Cardiac fibroblast (primary cell): ENCODE measurements at regions not wholly inside any gene's neighbourhood (a gene's known extent, or its start where the extent isn't known, plus 50 kb on each side); places are given as distances from the start of the nearest gene placed in this dataset.
"Not testable (repeated sequence)": the region's sequence is repeated elsewhere in the genome, so short reads cannot be mapped to it uniquely, and the experiment has no call there.

ENCODE experiments used
- DNase-seq, 2 donors: peaks; one replicate each; pipeline versions ENCODE4 v3.0.0 to v3.0.0-alpha.2; 2010; ENCODE audit warnings: low read depth in 2 of 2
- H3K4me3 ChIP-seq, 2 donors: replicated peaks in 1 of 2; 1 replicate in 1 of 2; 2 replicates in 1 of 2; pipeline ENCODE4 v1.5.1; 2011; ENCODE audit warnings: low read depth in 2 of 2, low read length in 2 of 2, mild to moderate bottlenecking in 2 of 2, moderate library complexity in 1 of 2
- TF ChIP-seq, protein P1 (sequence below): IDR thresholded peaks from one replicate; pipeline ENCODE4 v1.5.1; 2011; ENCODE audit warnings: low read depth, mild to moderate bottlenecking, low read length, inconsistent platforms

DNA sequence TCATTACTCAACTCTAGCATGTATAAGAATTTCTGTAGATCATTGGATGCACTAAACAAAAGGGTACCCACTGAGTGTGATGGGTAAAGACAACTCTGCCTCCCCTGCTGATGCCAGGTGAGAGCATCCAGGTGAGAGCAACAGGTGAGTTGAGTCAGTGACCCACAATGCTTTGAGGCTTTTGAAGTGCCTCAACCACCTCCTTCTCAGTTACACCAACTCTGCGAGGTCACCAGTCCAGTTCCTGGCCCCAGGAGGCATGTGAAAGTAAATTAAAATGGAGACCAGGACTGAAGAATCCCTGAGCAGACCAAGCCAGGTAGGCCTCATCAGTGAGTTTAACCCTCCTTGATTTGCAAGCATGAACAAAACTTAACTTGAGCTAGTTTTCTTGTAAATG is 505.8 kb downstream of the EBF1 start:
- H3K4me3 ChIP-seq = no peak overlapping the region
- TF ChIP-seq, protein P1, sequence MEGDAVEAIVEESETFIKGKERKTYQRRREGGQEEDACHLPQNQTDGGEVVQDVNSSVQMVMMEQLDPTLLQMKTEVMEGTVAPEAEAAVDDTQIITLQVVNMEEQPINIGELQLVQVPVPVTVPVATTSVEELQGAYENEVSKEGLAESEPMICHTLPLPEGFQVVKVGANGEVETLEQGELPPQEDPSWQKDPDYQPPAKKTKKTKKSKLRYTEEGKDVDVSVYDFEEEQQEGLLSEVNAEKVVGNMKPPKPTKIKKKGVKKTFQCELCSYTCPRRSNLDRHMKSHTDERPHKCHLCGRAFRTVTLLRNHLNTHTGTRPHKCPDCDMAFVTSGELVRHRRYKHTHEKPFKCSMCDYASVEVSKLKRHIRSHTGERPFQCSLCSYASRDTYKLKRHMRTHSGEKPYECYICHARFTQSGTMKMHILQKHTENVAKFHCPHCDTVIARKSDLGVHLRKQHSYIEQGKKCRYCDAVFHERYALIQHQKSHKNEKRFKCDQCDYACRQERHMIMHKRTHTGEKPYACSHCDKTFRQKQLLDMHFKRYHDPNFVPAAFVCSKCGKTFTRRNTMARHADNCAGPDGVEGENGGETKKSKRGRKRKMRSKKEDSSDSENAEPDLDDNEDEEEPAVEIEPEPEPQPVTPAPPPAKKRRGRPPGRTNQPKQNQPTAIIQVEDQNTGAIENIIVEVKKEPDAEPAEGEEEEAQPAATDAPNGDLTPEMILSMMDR = no peak
- no peak for DNase-seq

DNA sequence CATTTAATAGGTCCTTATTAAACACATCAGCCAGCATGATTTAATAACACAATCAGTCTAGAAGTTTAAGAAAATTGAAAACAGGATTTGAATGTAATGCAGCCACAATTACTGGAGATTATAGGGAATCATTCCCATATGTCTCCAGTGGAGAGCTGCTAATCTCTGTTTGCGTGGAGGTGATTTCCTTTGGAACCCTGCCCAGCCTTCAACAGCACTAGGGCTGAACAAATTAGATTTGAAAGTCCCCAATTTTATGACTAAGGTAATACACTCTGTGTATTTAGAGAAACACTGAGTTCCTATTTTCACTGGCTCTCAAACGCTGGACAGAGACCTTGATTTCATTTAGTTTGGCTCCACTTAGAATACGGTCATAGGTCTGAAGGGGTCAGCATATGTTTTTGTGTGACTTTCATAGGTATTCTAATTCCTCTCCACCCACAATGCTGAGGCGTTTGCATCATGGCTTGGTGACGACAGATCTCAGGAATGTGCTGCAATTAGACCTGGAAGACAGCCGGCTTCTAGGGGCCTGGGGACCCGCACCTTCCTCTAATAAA is 508.3 kb downstream of the EBF1 start:
- DNase-seq = peak; percentile 22 to 48
- H3K4me3 ChIP-seq = no peak overlapping the region
- TF ChIP-seq, protein P1 = no peak

DNA sequence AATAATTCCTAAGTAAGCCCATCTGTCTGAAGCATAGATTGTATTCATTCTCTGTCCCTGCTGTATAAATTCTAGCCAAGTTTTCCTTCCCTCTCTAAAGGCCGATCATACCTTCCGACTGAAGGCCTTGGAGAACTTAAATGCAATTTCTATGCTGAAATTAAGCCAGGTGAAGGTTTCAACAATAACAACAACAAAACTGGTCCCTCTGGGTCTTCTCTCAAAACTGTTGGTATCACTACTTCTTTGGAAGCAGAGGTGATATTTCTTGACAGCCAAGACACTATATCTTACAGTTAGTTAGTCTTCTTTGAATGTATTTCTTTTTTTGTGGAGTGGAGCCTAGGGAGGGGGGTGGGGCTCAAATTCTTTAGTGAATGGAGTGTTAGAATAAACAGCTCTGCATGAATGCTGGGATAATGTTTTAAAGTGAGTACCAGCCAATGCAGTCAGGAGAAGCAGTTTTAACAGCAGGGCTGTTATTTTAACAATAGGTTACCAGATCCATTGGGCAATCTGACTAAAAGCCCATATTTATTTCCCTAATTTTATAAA is 508.9 kb downstream of the EBF1 start:
- DNase-seq = no peak
- TF ChIP-seq, protein P1 = no peak
- no peak overlapping the region for H3K4me3 ChIP-seq

DNA sequence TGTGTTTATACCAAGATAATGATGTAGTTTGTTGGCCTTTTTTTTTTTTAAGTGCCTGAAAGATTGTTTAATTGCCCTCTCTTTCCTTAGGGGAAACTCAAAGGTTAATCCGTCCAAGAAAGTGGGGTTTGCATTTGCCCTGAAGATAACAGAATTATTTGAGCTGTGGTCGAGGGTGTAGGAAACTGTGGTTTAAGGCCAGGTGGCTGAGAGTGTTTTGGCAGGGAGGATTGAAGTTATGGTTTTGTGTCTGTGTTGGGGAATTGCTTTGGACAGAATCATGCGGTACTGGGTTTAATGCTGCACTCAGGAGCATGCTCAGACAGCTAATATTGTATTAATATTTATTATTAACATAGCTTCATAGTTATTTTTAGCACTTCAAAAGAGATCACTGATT is 509.8 kb downstream of the EBF1 start:
- H3K4me3 ChIP-seq = no peak overlapping the region
- TF ChIP-seq, protein P1 = no peak
- DNase-seq = peak in 1 of 2 donors; percentile 1

DNA sequence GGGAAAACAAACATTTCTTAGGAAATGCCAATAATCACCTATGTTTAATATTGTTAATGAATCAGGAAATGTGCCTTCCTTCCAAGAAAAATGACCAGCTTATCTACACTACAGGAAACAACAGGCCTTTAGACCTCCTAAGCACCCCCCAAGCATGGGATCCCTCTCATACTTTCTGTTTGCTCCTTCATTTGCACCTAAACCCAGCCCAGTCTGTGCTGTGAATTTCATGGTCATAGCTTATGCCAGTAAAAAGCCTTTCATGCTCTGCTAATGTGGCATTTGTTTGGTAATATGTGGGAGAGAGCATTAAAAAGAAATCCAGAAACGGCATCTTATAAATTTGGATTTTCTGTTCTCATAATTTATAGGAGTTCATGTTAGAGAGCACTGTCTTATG is 511.1 kb downstream of the EBF1 start:
- no peak overlapping the region for H3K4me3 ChIP-seq
- no peak for DNase-seq
- TF ChIP-seq, protein P1 = no peak

DNA sequence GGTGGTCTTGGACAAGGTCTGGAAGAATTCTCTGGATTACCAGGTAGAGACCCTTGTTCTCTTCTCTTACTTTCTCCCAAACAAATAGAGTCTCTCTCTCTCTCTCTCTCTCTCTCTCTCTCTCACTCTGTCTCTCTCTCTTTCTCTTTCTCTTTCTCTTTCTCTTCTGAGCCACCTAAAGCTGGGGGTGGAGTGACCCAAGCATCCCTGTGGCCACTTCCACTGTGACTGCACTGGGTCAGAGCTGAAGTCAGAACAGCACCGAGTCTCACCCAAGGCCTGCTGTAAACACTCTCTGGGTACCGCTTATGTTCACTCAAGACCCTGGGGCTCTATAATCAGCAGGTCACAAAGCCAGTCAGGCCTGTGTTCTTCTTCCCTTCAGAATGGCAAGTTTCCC is 513.7 kb downstream of the EBF1 start:
- no peak overlapping the region for H3K4me3 ChIP-seq
- DNase-seq = no peak
- TF ChIP-seq, protein P1 = no peak

DNA sequence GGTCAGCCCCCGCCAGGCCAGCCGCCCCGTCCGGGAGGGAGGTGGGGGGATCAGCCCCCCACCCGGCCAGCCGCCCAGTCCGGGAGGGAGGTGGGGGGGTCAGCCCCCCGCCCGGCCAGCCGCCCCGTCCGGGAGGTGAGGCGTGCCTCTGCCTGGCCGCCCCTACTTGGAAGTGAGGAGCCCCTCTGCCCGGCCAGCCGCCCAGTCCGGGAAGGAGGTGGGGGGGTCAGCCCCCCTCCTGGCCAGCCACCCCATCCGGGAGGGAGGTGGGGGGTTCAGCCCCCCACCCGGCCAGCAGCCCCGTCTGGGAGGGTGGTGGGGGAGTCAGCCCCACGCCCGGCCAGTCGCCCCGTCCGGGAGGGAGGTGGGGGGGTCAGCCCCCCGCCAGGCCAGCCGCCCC is 517.0 kb downstream of the EBF1 start:
- H3K4me3 ChIP-seq, DNase-seq: not testable (repeated sequence)
